GM23338 (cell line): ENCODE measurements at regions not wholly inside any gene's neighbourhood (a gene's known extent, or its start where the extent isn't known, plus 50 kb on each side); places are given as distances from the start of the nearest gene placed in this dataset.

Experiments
- CTCF ChIP-seq, 2 experiments: fragments of 200-600 bp in 1 of 2; sonication (generic) in 1 of 2; conservative IDR thresholded peaks; 2 replicates each; pipeline versions ENCODE4 v1.5.1 to v1.6.1; 2016 to 2017; ENCODE audit warnings: antibody characterized with exemption in 2 of 2, low read depth in 2 of 2, mild to moderate bottlenecking in 2 of 2, moderate library complexity in 1 of 2
- EZH2 ChIP-seq: fragments of 200-600 bp; sonication (generic); IDR thresholded peaks from one replicate; pipeline ENCODE4 v1.8.0; 2017; ENCODE audit warnings: antibody characterized with exemption, mild to moderate bottlenecking, low read depth; ENCODE audit not compliant: unreplicated experiment
- JUNB ChIP-seq: IDR thresholded peaks from one replicate; pipeline ENCODE4 v1.6.1; 2016; ENCODE audit warnings: antibody characterized with exemption; ENCODE audit not compliant: unreplicated experiment

- TF ChIP-seq EZH2 (no peak), CTCF (conservative IDR thresholded peaks at IDR 0.05; ENCODE audit: low read depth in 2 of 2) (no peak), JUNB (no peak)
These were observed 798.0 kb upstream of the RAB6C start for GRCh38 chr2:129181433-129181832.
